GM13977 (cell line): ENCODE measurements at regions not wholly inside any gene's neighbourhood (a gene's known extent, or its start where the extent isn't known, plus 50 kb on each side); places are given as distances from the start of the nearest gene placed in this dataset.

Experiments
- DNase-seq: peaks from one replicate; pipeline ENCODE4 v3.0.0; 2012; ENCODE audit warnings: low spot score
- in situ Hi-C: fragments of 300-500 bp; cut with MboI; formaldehyde crosslinking; loops from one replicate; pipeline ENCODE4 v1.12.0; 2022; ENCODE audit warnings: low sequenced_read_pairs, low pct_unique_long_range_greater_than_20kb, mixed read lengths, inconsistent platforms; ENCODE audit not compliant: unreplicated experiment
- TF ChIP-seq, protein P1 (sequence below): IDR thresholded peaks from 2 replicates; pipeline ENCODE4 v1.5.1; 2012; ENCODE audit warnings: mild to moderate bottlenecking, control low read depth; ENCODE audit not compliant: insufficient read depth; ENCODE audit errors: extremely low read depth, missing control alignments

GRCh38 chr12:78666584-78666983 is 198.0 kb upstream of the SYT1 start:
- TF ChIP-seq, protein P1, sequence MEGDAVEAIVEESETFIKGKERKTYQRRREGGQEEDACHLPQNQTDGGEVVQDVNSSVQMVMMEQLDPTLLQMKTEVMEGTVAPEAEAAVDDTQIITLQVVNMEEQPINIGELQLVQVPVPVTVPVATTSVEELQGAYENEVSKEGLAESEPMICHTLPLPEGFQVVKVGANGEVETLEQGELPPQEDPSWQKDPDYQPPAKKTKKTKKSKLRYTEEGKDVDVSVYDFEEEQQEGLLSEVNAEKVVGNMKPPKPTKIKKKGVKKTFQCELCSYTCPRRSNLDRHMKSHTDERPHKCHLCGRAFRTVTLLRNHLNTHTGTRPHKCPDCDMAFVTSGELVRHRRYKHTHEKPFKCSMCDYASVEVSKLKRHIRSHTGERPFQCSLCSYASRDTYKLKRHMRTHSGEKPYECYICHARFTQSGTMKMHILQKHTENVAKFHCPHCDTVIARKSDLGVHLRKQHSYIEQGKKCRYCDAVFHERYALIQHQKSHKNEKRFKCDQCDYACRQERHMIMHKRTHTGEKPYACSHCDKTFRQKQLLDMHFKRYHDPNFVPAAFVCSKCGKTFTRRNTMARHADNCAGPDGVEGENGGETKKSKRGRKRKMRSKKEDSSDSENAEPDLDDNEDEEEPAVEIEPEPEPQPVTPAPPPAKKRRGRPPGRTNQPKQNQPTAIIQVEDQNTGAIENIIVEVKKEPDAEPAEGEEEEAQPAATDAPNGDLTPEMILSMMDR = no peak
- in situ Hi-C loops = no loop called here
- DNase-seq = no peak

DNA sequence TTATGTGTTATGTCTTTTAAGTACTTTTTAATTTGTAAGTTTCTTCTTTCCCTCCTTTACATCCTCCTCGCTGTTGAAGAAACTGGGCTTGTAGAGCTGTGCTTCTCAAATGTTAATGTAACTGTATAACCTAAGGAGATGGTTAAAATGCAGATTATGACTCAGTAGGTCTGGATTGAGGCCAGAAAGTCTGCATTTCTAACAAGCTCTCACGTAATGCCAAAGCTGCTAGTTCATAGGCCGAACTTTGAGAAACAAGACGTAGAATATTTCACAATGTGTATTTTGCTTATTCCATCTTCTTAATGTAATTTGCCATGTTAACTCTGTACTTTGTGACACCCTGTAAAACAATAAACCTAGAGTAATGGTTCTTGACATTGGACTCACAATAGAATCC is 193.3 kb upstream of the SYT1 start:
- DNase-seq = no peak
- in situ Hi-C loops = no loop called here
- TF ChIP-seq, protein P1 = no peak

- no peak for DNase-seq
- TF ChIP-seq, protein P1 = no peak
- in situ Hi-C loops = no loop called here
These were observed 192.5 kb upstream of the SYT1 start for GRCh38 chr12:78672033-78672432.

GRCh38 chr12:78674311-78675090 is 190.1 kb upstream of the SYT1 start:
- in situ Hi-C loops = no loop called here

DNA sequence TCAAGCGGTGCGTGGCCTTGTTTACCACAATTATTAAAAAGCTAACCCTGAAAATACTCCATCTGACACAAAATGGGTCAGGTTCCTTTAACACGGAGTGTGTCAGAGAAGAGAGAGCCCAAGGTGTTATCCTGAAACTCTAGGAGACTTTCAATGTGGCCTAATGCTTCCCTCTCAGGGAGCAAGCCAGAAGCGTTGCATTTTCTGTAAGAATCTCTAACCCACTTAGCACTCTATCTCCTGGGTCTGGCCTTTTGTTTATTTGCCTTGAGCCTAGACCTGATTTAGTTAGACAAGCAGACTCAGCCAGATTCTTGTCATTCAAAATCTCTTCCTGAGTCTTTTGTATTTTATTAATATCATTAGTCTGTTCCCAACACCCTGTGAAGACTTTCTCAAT is 184.0 kb upstream of the SYT1 start:
- in situ Hi-C loops = no loop called here
- no peak for DNase-seq
- TF ChIP-seq, protein P1 = no peak

More at GRCh38 chr12:78674311-78675090, 190.1 kb upstream of the SYT1 start:
- TF ChIP-seq, protein P1 = no peak
- DNase-seq = no peak

DNA sequence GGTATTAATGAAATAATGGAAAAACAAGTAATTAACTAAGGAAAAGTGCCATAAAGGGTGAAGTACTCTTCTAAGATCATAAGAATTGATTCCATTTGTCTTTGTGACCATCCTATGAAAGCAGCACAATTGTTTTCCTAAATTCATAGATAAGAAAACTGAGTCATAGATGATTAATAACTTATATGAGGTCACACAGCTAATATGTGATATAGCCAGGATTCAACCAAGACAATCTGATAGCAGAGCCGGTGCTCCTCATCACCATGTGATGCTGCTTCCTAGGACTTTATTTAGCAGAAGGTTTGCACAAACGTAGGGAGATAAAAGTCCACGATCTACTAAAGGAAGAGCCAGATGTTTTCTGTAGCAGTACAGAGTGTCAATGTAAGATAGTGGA is 181.5 kb upstream of the SYT1 start:
- TF ChIP-seq, protein P1 = no peak
- no peak for DNase-seq
- in situ Hi-C loops = no loop called here
